Caco-2 (cell line): ENCODE measurements at regions not wholly inside any gene's neighbourhood (a gene's known extent, or its start where the extent isn't known, plus 50 kb on each side); places are given as distances from the start of the nearest gene placed in this dataset.

Source experiments
- BruUV-seq: library from RNA; stranded (reverse); fragments of 400-500 nt; replicated peaks from 2 replicates; lab custom pipeline; 2021; lab: Mats Ljungman, UMichigan
- CTCF ChIA-PET: fragments of 300-600 bp; sonication (Branson Sonifier 250); formaldehyde crosslinking; loops from one replicate; lab custom pipeline; 2022; ENCODE audit warnings: antibody characterized with exemption; lab: Charles Lee
- POLR2A ChIA-PET: fragments of 300-600 bp; sonication (Branson Sonifier 250); formaldehyde crosslinking; loops from one replicate; lab custom pipeline; 2022; ENCODE audit warnings: antibody characterized with exemption; lab: Charles Lee
- DNase-seq, 2 experiments: peaks; one replicate each; pipeline versions ENCODE4 v3.0.0 to v3.0.0-alpha.2; 2020 to 2022
- H3K27me3 ChIP-seq: replicated peaks from 2 replicates; pipeline ENCODE4 v1.6.0; 2011; ENCODE audit warnings: low read length; ENCODE audit not compliant: control insufficient read depth, insufficient read depth
- H3K36me3 ChIP-seq: 2 replicates; pipeline ENCODE4 v1.5.1; 2011; ENCODE audit warnings: low read length; ENCODE audit not compliant: control insufficient read depth, insufficient read depth
- H3K4me1 ChIP-seq: fragments of 250-450 bp; sonication (Bioruptor Pico); 2 replicates; pipeline ENCODE4 v1.5.1; 2020; ENCODE audit warnings: mild to moderate bottlenecking
- H3K4me3 ChIP-seq: 2 replicates; pipeline ENCODE4 v1.5.1; 2011; ENCODE audit warnings: low read depth, mild to moderate bottlenecking, control low read depth, low read length
- H3K9me3 ChIP-seq: fragments of 250-450 bp; sonication (Bioruptor Pico); 2 replicates; pipeline ENCODE4 v1.5.1; 2020; ENCODE audit warnings: mild to moderate bottlenecking, moderate library complexity
- H3K27ac Mint-ChIP-seq: one replicate; pipeline ENCODE4 v1.8.0; 2022; ENCODE audit warnings: mixed read lengths; ENCODE audit not compliant: unreplicated experiment
- H3K27me3 Mint-ChIP-seq: one replicate; pipeline ENCODE4 v1.8.0; 2022; ENCODE audit warnings: mixed read lengths; ENCODE audit not compliant: insufficient read depth, unreplicated experiment
- H3K36me3 Mint-ChIP-seq: one replicate; pipeline ENCODE4 v1.8.0; 2022; ENCODE audit warnings: mild to moderate bottlenecking, mixed read lengths; ENCODE audit not compliant: insufficient read depth, unreplicated experiment
- H3K4me1 Mint-ChIP-seq: one replicate; pipeline ENCODE4 v1.8.0; 2022; ENCODE audit warnings: low read depth, mixed read lengths; ENCODE audit not compliant: unreplicated experiment
- H3K4me3 Mint-ChIP-seq: one replicate; pipeline ENCODE4 v1.8.0; 2022; ENCODE audit warnings: mild to moderate bottlenecking, moderate library complexity, mixed read lengths; ENCODE audit not compliant: unreplicated experiment
- H3K9me3 Mint-ChIP-seq: one replicate; pipeline ENCODE4 v1.8.0; 2022; ENCODE audit warnings: mixed read lengths; ENCODE audit not compliant: unreplicated experiment
- CTCF ChIP-seq, 2 experiments: fragments of 200-600 bp in 1 of 2; IDR thresholded peaks; 1 replicate in 1 of 2; 2 replicates in 1 of 2; pipeline versions ENCODE4 v1.5.1 to v1.8.0; 2011 to 2022; ENCODE audit warnings: antibody characterized with exemption in 1 of 2, control low read depth in 1 of 2, inconsistent platforms in 1 of 2, low read depth in 1 of 2, low read length in 1 of 2, mild to moderate bottlenecking in 1 of 2, moderate library complexity in 1 of 2; ENCODE audit not compliant: insufficient read depth in 1 of 2, severe bottlenecking in 1 of 2, unreplicated experiment in 1 of 2
- intact Hi-C: fragments of 100-400 bp; cut with micrococcal nuclease; formaldehyde crosslinking; loops from one replicate; pipeline ENCODE4 v1.10.0; 2022; ENCODE audit not compliant: unreplicated experiment

- Histone ChIP-seq H3K27me3 (no peaks in the 10 kb centered on the region; the same call in 1 of the 2 replicates), H3K36me3 (no peaks in the 10 kb centered on the region), H3K4me1 (no peaks in the 10 kb centered on the region), H3K9me3 (no peaks in the 10 kb centered on the region), H3K4me3 (no peak overlapping the region)
- Mint-ChIP-seq H3K4me1 (no peaks in the 10 kb centered on the region), H3K36me3 (no peaks in the 10 kb centered on the region), H3K9me3 (no peaks in the 10 kb centered on the region), H3K4me3 (no peak overlapping the region), H3K27me3 (peaks cover 24% of the 10 kb centered on the region), H3K27ac (no peak overlapping the region)
- DNase-seq = peak in 1 of 2 experiments; percentile 18
- BruUV-seq = no TSS peak
- CTCF ChIA-PET = no interaction called here
- intact Hi-C loops = loop anchor here (1.0 kb wide), 1 partner anchor 35 kb away; no protein-coding TSS in a partner anchor
- no peak for TF ChIP-seq CTCF (IDR thresholded peaks at IDR 0.05; ENCODE audit: insufficient read depth in 1 of 2, low read depth in 1 of 2, low read length in 1 of 2, severe bottlenecking in 1 of 2, unreplicated experiment in 1 of 2)
- POLR2A ChIA-PET = no interaction called here
These were observed 287.7 kb downstream of the DHX35 start for GRCh38 chr20:39249798-39250197.

- ChIA-PET CTCF (no interaction called here), POLR2A (no interaction called here)
- intact Hi-C loops = loop anchor here (1.0 kb wide), 1 partner anchor 35 kb away; no protein-coding TSS in a partner anchor
- no peaks in the 10 kb centered on the region for H3K36me3 ChIP-seq
- Mint-ChIP-seq H3K27ac (no peak overlapping the region), H3K9me3 (no peaks in the 10 kb centered on the region), H3K27me3 (peaks cover 25% of the 10 kb centered on the region), H3K4me3 (no peak overlapping the region), H3K4me1 (no peaks in the 10 kb centered on the region), H3K36me3 (no peaks in the 10 kb centered on the region)
- no peaks in the 10 kb centered on the region for H3K9me3 ChIP-seq
- no TSS peak for BruUV-seq
- no peak for DNase-seq
- H3K4me1 ChIP-seq = no peaks in the 10 kb centered on the region
- TF ChIP-seq CTCF (IDR thresholded peaks at IDR 0.05; ENCODE audit: insufficient read depth in 1 of 2, low read depth in 1 of 2, low read length in 1 of 2, severe bottlenecking in 1 of 2, unreplicated experiment in 1 of 2) = no peak
- H3K4me3 ChIP-seq = no peak overlapping the region
- H3K27me3 ChIP-seq = peaks cover 2% of the 10 kb centered on the region; the same call in 1 of the 2 replicates
These were observed 286.8 kb downstream of the DHX35 start for GRCh38 chr20:39248862-39249485.

- H3K9me3 ChIP-seq = no peaks in the 10 kb centered on the region
- TF ChIP-seq CTCF (IDR thresholded peaks at IDR 0.05; ENCODE audit: insufficient read depth in 1 of 2, low read depth in 1 of 2, low read length in 1 of 2, severe bottlenecking in 1 of 2, unreplicated experiment in 1 of 2) = no peak
- H3K27me3 ChIP-seq = peaks cover 2% of the 10 kb centered on the region; the same call in 1 of the 2 replicates
- no peak overlapping the region for H3K4me3 ChIP-seq
- Mint-ChIP-seq H3K27ac (no peak overlapping the region), H3K36me3 (no peaks in the 10 kb centered on the region), H3K27me3 (peaks cover 26% of the 10 kb centered on the region), H3K4me3 (no peak overlapping the region), H3K4me1 (no peaks in the 10 kb centered on the region), H3K9me3 (no peaks in the 10 kb centered on the region)
- H3K36me3 ChIP-seq = no peaks in the 10 kb centered on the region
- ChIA-PET POLR2A (no interaction called here), CTCF (interaction anchor here (1.9 kb wide), 1 partner anchor 16 kb away, joined by 7 read pairs; no protein-coding TSS in a partner anchor)
- DNase-seq = no peak
- BruUV-seq = no TSS peak
- H3K4me1 ChIP-seq = no peaks in the 10 kb centered on the region
- intact Hi-C loops = no loop called here
These were observed 286.2 kb downstream of the DHX35 start for GRCh38 chr20:39248171-39248861.
